K562 (cell line): ENCODE measurements at regions not wholly inside any gene's neighbourhood (a gene's known extent, or its start where the extent isn't known, plus 50 kb on each side); places are given as distances from the start of the nearest gene placed in this dataset.

ENCODE experiments used
- CBX5 ChIP-seq: IDR thresholded peaks from 2 replicates; pipeline ENCODE4 v1.6.1; 2014; ENCODE audit warnings: low read depth, borderline replicate concordance
- CTCF ChIP-seq, 3 experiments: IDR thresholded peaks in 2 of 3; conservative IDR thresholded peaks in 1 of 3; 2 replicates each; pipeline ENCODE4 v1.5.1; 2011 to 2012; ENCODE audit warnings: low read length in 3 of 3, mild to moderate bottlenecking in 3 of 3, control low read depth in 2 of 3, improper control_type of control experiment in 1 of 3, inconsistent platforms in 1 of 3, low read depth in 1 of 3, mixed read lengths in 1 of 3, moderate library complexity in 1 of 3; ENCODE audit not compliant: insufficient read depth in 2 of 3
- FIP1L1 ChIP-seq: fragments of 200-400 bp; formaldehyde crosslinking; IDR thresholded peaks from 2 replicates; pipeline ENCODE4 v1.6.1; 2018; ENCODE audit warnings: mild to moderate bottlenecking, low read depth, low read length; ENCODE audit not compliant: poor library complexity, severe bottlenecking
- GATAD2B ChIP-seq: fragments of 450-650 bp; IDR thresholded peaks from 2 replicates; pipeline ENCODE4 v1.6.1; 2017; ENCODE audit warnings: mild to moderate bottlenecking, borderline replicate concordance
- JUND ChIP-seq, 2 experiments: IDR thresholded peaks; 2 replicates in 1 of 2; 3 replicates in 1 of 2; pipeline ENCODE4 v1.6.1; 2011; ENCODE audit warnings: borderline replicate concordance in 2 of 2, low read depth in 2 of 2, low read length in 2 of 2, improper control_type of control experiment in 1 of 2, missing biosample characterization in 1 of 2, missing genetic modification characterization in 1 of 2, missing genetic modification reagents in 1 of 2
- MEF2A ChIP-seq: IDR thresholded peaks from 2 replicates; pipeline ENCODE4 v1.6.1; 2011; ENCODE audit warnings: low read depth, mild to moderate bottlenecking, low read length, moderate library complexity; ENCODE audit not compliant: control insufficient read depth
- PATZ1 ChIP-seq: fragments of 250-450 bp; sonication (Bioruptor Pico); IDR thresholded peaks from 2 replicates; pipeline ENCODE4 v1.5.0; 2020; ENCODE audit warnings: mild to moderate bottlenecking, borderline replicate concordance
- POLR2H ChIP-seq: IDR thresholded peaks from 2 replicates; pipeline ENCODE4 v1.6.1; 2016; ENCODE audit warnings: missing genetic modification characterization, low read depth, mild to moderate bottlenecking, control low read depth, missing compliant biosample characterization, moderate library complexity
- POLR3G ChIP-seq: IDR thresholded peaks from 2 replicates; pipeline ENCODE4 v1.6.1; 2011; ENCODE audit not compliant: insufficient read length, insufficient replicate concordance; ENCODE audit errors: extremely low read depth
- ZFP36 ChIP-seq: fragments of 150-350 bp; IDR thresholded peaks from 2 replicates; pipeline ENCODE4 v1.6.1; 2018; ENCODE audit warnings: low read length, low read depth; ENCODE audit not compliant: partially characterized antibody
- ZKSCAN8 ChIP-seq: fragments of 200-800 bp; sonication (Bioruptor generic); IDR thresholded peaks from 2 replicates; pipeline ENCODE4 v1.6.1; 2016; ENCODE audit warnings: missing genetic modification characterization, missing compliant biosample characterization
- ZNF274 ChIP-seq: IDR thresholded peaks from 2 replicates; pipeline ENCODE4 v1.6.1; 2011; ENCODE audit warnings: low read depth, mild to moderate bottlenecking, low read length, moderate library complexity, borderline replicate concordance
- ZNF318 ChIP-seq, 2 experiments: fragments of 450-650 bp; IDR thresholded peaks; 2 replicates each; pipeline ENCODE4 v1.6.1; 2016; ENCODE audit warnings: mild to moderate bottlenecking in 2 of 2, borderline replicate concordance in 1 of 2, low read depth in 1 of 2, moderate library complexity in 1 of 2
- ZNF561 ChIP-seq: fragments of 450-650 bp; formaldehyde crosslinking; conservative IDR thresholded peaks from 2 replicates; pipeline ENCODE4 v1.4.0; 2020; ENCODE audit warnings: mild to moderate bottlenecking, moderate library complexity
- ZNF586 ChIP-seq: fragments of 450-650 bp; formaldehyde crosslinking; conservative IDR thresholded peaks from 2 replicates; pipeline ENCODE4 v1.4.0; 2020; ENCODE audit warnings: mild to moderate bottlenecking, moderate library complexity
- ZNF830 ChIP-seq: fragments of 250-450 bp; sonication (Bioruptor Pico); IDR thresholded peaks from 2 replicates; pipeline ENCODE4 v1.5.0; 2021; ENCODE audit warnings: mild to moderate bottlenecking

- no peak for TF ChIP-seq ZNF318 (IDR thresholded peaks at IDR 0.05; ENCODE audit: borderline replicate concordance in 1 of 2, low read depth in 1 of 2)
- TF ChIP-seq JUND (IDR thresholded peaks at IDR 0.05; ENCODE audit: borderline replicate concordance, low read depth, low read length) = no peak; the same call in 1 of the 2 replicates
- TF ChIP-seq JUND (tag; IDR thresholded peaks at IDR 0.05; ENCODE audit: borderline replicate concordance, low read depth, low read length) = peak; percentile 66; the same call in 1 of the 3 replicates
- no peak for TF ChIP-seq CBX5
- TF ChIP-seq ZKSCAN8 (CRISPR knock-in tag) = no peak
- TF ChIP-seq MEF2A = no peak; the same call in 1 of the 2 replicates
- TF ChIP-seq POLR2H (tag) = no peak
- TF ChIP-seq ZFP36 = peak; percentile 31
- no peak for TF ChIP-seq ZNF561 (CRISPR knock-in tag)
- TF ChIP-seq ZNF830 (CRISPR knock-in tag) = no peak
- no peak for TF ChIP-seq ZNF586 (CRISPR knock-in tag)
- no peak for TF ChIP-seq FIP1L1
- TF ChIP-seq POLR3G = no peak
- no peak for TF ChIP-seq GATAD2B
- TF ChIP-seq PATZ1 (CRISPR knock-in tag) = no peak
- TF ChIP-seq CTCF (IDR thresholded peaks at IDR 0.05 in 2 of 3, conservative IDR thresholded peaks at IDR 0.05 in 1 of 3; ENCODE audit: insufficient read depth in 2 of 3, low read depth in 1 of 3, low read length in 3 of 3) = no peak
- no peak for TF ChIP-seq ZNF274
Observed at GRCh38 chr20:36086767-36087166, 67.8 kb upstream of the EPB41L1 start (continued).
